HL-60 (cell line): ENCODE measurements at regions not wholly inside any gene's neighbourhood (a gene's known extent, or its start where the extent isn't known, plus 50 kb on each side); places are given as distances from the start of the nearest gene placed in this dataset.

Experiments
- TF ChIP-seq, protein P1 (sequence below): IDR thresholded peaks from one replicate; pipeline ENCODE4 v1.5.1; 2011; ENCODE audit warnings: low read length, control low read depth, inconsistent platforms; ENCODE audit not compliant: insufficient read depth
- TF ChIP-seq, protein P2 (sequence below): IDR thresholded peaks from 2 replicates; pipeline ENCODE4 v1.6.1; 2012; ENCODE audit warnings: low read depth; ENCODE audit not compliant: insufficient replicate concordance

- TF ChIP-seq, protein P1, sequence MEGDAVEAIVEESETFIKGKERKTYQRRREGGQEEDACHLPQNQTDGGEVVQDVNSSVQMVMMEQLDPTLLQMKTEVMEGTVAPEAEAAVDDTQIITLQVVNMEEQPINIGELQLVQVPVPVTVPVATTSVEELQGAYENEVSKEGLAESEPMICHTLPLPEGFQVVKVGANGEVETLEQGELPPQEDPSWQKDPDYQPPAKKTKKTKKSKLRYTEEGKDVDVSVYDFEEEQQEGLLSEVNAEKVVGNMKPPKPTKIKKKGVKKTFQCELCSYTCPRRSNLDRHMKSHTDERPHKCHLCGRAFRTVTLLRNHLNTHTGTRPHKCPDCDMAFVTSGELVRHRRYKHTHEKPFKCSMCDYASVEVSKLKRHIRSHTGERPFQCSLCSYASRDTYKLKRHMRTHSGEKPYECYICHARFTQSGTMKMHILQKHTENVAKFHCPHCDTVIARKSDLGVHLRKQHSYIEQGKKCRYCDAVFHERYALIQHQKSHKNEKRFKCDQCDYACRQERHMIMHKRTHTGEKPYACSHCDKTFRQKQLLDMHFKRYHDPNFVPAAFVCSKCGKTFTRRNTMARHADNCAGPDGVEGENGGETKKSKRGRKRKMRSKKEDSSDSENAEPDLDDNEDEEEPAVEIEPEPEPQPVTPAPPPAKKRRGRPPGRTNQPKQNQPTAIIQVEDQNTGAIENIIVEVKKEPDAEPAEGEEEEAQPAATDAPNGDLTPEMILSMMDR = no peak
- TF ChIP-seq, protein P2, sequence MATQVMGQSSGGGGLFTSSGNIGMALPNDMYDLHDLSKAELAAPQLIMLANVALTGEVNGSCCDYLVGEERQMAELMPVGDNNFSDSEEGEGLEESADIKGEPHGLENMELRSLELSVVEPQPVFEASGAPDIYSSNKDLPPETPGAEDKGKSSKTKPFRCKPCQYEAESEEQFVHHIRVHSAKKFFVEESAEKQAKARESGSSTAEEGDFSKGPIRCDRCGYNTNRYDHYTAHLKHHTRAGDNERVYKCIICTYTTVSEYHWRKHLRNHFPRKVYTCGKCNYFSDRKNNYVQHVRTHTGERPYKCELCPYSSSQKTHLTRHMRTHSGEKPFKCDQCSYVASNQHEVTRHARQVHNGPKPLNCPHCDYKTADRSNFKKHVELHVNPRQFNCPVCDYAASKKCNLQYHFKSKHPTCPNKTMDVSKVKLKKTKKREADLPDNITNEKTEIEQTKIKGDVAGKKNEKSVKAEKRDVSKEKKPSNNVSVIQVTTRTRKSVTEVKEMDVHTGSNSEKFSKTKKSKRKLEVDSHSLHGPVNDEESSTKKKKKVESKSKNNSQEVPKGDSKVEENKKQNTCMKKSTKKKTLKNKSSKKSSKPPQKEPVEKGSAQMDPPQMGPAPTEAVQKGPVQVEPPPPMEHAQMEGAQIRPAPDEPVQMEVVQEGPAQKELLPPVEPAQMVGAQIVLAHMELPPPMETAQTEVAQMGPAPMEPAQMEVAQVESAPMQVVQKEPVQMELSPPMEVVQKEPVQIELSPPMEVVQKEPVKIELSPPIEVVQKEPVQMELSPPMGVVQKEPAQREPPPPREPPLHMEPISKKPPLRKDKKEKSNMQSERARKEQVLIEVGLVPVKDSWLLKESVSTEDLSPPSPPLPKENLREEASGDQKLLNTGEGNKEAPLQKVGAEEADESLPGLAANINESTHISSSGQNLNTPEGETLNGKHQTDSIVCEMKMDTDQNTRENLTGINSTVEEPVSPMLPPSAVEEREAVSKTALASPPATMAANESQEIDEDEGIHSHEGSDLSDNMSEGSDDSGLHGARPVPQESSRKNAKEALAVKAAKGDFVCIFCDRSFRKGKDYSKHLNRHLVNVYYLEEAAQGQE = no peak
Measured at GRCh38 chr12:83432176-83432719, 745.5 kb downstream of the TMTC2 start.
